ENCODE measurements at regions not wholly inside any gene's neighbourhood (a gene's known extent, or its start where the extent isn't known, plus 50 kb on each side); places are given as distances from the start of the nearest gene placed in this dataset.

DNA sequence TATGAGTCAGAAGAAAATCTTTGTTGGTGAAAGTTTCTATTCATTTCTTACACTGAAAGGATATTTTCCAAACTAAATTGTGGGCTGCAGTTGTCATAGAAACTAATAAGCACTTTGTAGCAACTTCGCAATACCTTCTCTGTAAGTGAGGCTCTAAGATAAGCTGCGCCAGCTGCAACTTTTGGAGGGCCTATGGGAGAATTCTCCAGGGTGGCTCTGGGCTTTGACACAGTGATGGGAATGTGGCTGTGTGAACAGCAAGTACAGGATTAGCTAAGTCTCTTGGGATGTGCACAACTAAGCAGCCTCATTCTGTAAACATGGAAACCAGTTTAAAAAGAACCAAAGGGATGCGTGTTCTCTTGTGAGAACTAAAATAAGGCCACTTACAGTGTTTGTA, 124.6 kb upstream of the SGO1 start:
- TF ChIP-seq, protein P1, sequence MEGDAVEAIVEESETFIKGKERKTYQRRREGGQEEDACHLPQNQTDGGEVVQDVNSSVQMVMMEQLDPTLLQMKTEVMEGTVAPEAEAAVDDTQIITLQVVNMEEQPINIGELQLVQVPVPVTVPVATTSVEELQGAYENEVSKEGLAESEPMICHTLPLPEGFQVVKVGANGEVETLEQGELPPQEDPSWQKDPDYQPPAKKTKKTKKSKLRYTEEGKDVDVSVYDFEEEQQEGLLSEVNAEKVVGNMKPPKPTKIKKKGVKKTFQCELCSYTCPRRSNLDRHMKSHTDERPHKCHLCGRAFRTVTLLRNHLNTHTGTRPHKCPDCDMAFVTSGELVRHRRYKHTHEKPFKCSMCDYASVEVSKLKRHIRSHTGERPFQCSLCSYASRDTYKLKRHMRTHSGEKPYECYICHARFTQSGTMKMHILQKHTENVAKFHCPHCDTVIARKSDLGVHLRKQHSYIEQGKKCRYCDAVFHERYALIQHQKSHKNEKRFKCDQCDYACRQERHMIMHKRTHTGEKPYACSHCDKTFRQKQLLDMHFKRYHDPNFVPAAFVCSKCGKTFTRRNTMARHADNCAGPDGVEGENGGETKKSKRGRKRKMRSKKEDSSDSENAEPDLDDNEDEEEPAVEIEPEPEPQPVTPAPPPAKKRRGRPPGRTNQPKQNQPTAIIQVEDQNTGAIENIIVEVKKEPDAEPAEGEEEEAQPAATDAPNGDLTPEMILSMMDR (IDR thresholded peaks at IDR 0.05; ENCODE audit: control extremely low read depth in 1 of 3, insufficient read depth in 1 of 3, low read depth in 1 of 3, low read length in 3 of 3), result no peak
- TF ChIP-seq KDM5A (IDR thresholded peaks at IDR 0.05; ENCODE audit: low read length), result no peak
- TF ChIP-seq POLR2AphosphoS5 (IDR thresholded peaks at IDR 0.05; ENCODE audit: low read depth, low read length), result no peak
- no peak for TF ChIP-seq CHD1 (IDR thresholded peaks at IDR 0.05; ENCODE audit: low read depth, low read length)
- no peak for TF ChIP-seq RFX5 (IDR thresholded peaks at IDR 0.05; ENCODE audit: borderline replicate concordance, low read depth, low read length)
